HuH-7 (cell line): ENCODE measurements at regions not wholly inside any gene's neighbourhood (a gene's known extent, or its start where the extent isn't known, plus 50 kb on each side); places are given as distances from the start of the nearest gene placed in this dataset.

Experiments used
- DNase-seq: peaks from one replicate; pipeline ENCODE4 v3.0.0; 2011; ENCODE audit warnings: low spot score

DNA sequence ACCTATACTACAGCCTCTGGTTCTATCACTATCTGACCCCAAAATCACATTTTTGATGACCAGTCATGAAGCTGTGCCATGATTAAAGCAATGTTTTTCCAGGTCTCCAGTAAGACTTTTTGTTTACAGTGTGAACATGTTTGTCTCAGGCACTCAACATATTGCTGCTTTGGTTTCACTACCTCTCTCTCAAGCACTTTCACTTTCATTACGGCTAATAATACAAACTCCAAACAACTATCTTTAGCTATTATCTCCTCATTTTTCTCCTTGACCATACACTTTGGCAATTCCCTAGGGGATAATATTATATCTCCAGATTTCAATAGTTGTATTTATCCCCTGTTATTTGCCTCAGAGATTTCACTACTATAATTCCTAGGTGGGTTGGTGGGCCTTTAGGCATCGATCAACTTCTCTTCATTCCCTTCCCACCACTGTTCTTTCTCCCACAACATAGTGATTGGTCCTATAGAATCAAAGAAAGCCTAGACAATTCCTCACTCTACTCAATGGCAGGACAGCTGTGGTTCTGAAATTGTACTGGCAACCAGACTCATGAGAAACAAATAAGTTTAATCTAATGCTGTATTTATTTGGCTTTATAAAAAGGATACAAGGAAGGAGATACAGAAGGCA lies 261.4 kb upstream of the ZWINT start:
- no peak for DNase-seq

DNA sequence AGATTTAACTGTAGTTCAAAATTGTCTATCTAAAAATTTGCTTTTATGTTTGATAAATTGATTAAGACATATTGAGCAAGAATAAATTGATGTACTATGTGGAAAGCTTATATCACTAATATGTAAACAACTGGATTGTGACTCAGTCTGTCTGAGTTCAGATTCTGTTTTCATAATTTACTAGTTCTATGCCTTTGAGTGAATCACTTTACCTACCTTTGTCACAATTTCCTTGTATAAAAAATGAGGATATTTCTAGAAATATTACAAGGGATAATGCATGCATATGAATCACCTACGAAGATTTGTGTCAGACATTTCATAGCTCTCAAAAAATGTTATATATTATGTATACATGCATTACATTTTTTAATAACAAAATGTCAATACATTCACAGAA lies 245.1 kb upstream of the ZWINT start:
- no peak for DNase-seq

DNA sequence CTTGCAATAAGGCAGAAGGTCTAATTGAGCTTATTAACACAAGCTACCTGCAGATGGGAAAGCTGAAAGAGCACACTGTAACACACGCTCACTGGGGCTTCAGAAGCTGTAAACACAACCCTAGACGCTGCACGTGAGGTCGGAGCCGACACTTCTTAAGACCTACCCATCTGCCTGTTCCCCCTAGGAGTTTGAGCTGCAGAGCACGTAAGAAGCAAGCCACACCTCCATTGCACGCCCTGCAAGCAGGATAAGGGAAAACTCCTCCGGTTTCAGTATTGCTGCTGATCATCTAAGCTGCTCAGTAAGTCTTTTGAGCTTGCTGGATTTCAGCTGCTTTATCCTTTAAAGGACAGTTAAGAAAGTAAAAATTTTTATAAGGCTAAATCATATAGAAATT lies 244.0 kb upstream of the ZWINT start:
- DNase-seq, result no peak

DNA sequence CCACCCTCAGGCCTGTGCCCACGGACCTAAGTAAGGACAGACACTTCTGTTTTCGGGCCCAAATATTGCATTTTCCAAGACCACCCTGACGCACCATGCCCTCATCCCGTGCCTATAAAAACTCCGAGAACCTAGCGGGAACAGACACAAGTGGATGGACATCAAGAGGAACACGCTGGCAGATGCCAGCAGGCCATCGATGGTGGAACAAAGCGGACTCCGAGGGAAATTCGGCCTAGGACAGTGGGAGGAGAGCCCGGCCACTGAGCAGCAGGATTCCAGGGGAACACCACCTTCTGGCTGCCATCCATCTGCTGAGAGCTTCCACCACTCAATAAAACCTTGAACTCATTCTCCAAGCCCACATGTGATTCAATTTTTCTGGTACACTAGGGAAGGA lies 243.6 kb upstream of the ZWINT start:
- DNase-seq, result no peak

DNA sequence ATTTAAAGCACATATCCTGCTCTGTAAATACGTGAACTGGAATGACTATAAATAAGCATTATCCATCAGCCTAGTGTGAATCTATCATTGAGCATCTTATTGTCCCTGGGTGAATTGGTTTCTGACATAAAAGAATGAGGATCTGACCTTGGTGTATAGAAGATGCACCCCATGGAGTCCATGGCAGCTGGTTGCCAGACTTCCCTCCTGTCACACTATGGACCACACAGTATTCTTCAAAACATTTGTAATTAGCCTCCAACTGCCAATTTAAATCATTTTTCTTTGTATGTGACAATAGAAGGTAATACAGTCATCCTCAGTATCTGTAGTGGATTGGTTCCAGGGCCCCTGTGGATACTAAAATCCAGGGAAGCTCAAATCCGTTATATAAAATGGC lies 238.1 kb upstream of the ZWINT start:
- DNase-seq, result no peak

DNA sequence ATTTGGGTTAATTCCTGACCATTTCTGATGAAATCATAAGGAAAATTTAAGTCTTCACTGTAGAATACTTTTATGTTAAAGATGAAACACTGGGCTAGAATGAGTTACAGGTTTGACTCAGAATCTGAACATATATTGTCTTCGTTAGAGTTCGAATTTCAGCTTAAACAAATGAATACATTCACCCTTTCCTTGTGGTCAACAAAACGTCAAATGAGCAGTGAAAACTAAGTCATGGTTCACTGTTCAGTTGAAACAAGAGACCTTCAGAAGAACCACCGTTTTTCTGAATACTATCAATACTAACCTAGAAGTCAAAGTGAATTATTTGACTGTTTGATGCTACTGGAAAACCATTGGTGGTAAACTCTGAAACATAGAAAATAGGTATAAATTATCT lies 235.2 kb upstream of the ZWINT start:
- no peak for DNase-seq

DNA sequence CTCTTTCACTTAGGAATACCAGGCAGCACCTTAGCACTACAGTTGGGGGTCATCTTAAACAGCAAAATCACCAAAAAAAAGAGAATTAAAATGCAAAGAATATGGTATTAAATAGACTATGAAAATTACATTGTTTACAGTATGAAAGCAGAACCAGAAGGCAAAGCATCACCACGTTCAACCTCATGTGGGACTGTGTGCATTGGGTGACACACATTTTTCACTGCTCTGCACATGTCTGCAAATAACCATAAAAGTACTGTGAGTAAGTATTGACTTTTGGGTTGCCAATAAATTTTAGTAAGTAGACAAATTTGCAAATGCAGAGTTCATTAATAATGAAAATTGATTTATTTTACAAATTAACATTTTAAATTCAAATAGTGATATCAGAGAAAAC lies 232.1 kb upstream of the ZWINT start:
- no peak for DNase-seq

DNA sequence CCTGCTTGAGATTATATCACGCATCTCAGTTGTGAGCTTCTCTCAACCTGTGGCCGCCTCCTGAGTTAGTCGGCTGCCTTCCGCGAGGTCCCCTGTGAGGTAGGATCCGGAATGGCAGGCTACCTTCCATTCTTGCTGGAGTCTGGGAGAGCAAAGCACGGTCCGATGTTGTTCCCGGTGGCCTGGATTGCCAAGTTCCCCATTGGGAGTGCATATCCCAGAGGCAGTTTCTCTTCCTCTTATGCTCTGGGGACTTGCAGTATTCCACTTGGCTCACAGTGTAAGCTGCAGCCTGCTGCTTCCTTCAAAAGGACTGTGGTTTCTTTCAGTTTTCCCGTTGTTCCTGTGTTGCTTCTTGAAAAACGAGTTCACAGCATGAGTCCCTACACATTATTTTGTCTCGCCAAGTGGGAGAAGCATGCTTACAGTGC lies 225.4 kb upstream of the ZWINT start:
- DNase-seq, result no peak

DNA sequence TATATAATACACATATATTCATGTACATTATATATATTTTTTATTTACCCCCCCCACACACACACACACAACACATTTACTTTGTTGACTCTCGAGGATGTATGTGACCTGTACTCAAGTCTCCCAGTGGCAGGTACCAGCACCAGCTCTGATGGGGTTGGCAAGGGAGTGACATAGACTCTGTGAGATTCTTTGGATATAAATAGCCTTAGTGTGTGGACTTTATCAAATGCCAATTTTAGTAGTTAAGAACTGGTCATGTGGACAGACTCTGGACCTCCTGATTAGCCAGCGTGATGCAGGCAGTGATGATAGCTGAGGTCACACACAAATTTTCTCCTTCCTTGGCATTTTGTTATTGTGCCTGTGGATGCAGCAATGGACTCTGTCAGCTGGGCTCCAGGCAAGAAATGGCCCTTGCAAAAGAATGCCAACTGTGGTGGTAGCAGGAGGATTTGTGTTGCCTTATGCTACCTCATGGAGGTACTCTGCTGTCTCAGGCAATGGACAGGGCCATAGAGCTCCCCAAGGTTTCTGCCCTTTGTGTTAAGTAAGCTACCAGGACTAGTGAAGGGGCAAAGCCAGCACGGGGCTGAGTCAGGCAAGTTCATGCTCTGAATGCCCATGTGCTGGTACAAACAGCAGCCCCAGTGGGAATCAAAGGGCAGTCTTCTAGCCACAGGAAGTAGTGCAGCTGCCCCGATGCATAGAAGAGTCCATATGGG lies 224.6 kb upstream of the ZWINT start:
- no peak for DNase-seq

DNA sequence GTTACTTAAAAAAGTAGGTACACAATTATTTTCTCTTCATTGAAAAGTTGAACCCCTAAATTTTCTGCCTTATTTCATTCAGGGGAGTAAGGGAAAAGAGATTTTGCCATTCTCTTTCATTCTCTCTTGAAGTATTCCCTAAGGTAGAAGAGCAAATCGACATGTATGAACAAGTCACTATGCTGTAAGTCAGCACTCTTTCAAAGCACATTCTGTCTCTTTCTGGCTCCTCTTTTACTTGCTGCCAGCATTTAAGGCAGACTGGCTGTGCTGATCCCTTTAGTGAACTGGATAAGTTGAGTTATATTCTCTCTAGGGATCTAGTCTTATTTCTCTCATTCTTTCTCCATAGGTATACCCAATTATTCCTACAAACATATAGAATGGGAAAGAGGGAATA lies 222.3 kb upstream of the ZWINT start:
- no peak for DNase-seq

DNA sequence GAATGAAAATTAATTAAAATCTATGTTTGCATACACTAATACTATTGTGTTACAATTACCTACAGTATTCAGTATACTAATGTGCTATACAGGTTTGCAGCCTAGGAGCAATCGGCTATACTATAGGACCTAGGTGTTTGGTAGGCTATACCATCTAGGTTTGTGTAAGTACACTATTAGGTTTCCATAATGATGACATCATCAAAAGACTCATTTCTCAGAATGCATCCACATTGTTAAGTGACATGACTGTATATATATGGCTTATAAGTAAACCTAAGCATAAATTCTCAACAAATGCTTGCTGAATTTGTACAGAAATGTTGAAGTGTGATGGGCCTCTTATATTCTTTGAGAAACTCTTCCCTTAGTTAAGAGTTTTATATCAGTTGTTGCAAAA lies 206.5 kb upstream of the ZWINT start:
- no peak for DNase-seq

DNA sequence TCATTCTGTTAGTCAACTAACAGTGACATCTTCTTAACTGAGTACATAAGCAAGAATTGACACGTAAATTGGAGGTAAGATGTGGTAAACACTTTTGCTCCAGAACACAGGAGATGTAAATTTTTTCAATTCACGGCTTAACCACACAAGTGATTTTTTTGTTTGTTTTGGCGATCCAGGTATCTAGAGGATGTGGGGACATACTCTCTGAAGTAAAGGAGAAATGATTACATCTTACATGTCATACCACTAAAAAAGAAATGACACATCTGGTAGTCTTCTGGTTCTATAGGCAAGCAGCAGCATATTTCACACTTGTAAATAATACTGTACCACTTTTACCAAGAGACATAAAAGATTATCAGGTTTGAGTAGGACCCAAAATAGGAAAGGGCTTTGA lies 200.3 kb upstream of the ZWINT start:
- no peak for DNase-seq

DNA sequence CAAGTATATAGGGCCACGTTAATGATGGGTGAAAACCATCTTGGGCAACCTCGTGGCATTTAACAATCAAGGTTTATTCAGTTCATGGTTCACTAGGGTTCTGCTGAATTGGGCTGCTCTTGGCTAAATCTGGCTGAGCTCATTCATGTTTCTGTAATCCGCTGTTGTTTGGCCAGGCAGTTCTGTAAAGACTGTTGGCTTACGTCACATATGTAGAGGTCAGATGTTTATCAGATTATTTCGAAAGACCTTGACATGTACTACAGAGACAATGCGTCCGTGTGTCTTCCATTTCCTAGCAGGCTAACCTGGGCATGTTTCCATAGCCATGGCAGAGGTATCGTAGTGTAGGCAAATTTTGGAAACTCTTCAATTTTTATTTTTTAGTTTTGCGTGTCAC lies 190.0 kb upstream of the ZWINT start:
- DNase-seq, result peak; percentile 0

DNA sequence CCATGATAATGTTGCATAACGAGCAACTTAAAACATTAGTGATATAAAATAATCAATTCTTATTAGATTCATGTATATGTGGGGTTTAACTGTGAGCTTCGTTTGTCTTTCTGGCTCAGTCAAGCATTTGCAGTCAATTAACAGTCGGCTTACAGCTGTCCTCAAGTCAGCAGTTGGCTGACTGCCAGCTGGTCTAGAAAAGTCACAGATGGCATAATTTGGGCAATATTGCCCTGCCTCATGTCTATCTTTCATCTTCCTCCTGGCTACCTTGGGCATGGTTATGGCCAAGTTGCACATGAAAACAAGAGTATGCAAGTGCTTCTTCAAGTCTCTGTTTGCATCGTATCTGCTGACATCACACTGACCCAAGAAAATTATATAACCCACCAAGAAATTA lies 186.1 kb upstream of the ZWINT start:
- no peak for DNase-seq

DNA sequence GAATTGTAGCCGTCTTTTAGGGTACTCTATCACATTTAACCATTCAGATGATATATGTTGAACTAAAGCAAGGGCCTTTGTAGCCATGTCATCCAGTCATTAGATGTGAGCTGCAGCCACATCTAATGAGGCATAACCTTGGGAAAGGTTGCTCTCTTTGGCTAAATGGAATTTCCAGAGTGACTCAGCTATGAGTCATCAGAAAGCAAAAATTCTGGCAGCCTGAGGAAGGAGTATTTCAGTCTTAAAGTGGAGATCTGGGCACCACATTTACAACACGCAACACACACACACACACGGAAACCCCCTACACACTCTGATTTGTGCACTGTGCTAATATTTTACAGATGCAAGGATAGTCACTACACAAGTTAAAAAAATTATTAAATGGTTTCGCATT lies 176.9 kb upstream of the ZWINT start:
- no peak for DNase-seq

DNA sequence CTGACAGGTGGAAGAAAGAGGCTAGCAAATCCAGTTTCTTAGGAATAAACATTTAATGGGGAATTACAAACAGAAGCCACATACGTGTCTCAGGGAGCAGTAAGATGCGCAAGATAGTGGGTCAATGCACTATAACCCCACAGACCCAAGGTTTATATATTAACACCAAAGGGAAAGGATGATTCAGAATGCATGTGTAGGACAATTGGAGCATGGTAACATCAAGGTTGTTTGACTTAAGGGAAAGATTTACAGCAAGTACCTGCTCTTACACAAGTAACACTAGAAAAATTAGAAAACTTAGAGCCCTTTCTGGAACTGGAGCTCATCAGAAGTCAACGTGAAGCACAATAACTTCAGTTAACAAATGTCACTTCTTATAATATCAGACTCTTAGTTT lies 161.1 kb upstream of the ZWINT start:
- DNase-seq, result no peak

DNA sequence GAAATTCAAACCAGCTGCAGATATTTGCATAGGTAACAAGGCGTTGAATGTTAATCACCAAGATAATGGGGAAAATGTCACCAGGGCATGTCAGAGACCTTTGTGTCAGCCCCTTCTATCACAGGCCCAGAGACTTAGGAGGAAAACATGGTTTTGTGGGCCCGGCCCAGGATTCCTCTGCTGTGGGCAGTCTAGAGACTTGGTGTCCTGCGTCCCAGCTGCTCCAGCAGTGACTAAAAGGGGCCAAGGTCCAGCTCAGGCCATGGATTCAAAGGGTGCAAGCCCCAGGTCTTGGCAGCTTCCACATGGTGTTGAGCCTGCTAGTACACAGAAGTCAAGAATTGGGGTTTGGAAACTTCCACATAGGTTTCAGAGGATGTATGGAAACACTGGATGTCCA lies 147.5 kb upstream of the ZWINT start:
- no peak for DNase-seq

DNA sequence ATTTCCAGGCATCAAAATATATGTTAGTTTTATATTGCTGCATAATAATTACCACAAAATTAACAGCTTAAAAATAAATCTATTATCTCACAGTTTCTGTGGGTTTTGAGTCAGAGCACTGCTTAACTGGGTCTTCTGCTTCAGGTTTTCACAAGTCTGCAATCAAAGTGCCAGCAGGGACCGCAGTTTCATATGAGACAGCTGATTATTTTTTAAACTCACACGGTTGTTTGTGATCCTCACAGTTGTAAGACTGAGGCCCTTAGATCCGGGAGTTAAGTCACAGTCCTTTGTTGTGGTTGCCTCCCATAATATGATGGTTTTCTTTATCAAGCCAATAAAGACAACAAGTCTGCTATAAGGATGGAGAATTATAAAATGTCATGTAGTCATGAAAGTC lies 146.0 kb upstream of the ZWINT start:
- DNase-seq, result no peak

DNA sequence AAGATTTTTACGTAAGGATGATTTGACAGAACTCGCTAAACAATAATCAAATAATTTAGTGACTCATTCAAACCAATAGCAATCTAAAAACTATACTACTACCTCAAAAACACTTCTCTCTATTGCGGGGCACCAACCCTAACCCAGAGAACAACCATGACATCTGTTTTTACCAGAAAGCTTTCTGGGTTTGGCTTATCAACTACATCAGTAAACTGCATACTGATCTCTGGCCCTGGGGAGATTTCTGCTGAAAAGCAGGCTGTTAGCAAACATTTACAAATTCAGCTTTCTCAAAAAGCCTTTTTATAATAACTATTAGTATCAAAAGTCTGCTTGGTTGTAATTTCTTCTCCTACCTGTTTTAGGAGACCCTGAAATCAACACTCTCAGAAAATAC lies 144.5 kb upstream of the ZWINT start:
- DNase-seq, result no peak

DNA sequence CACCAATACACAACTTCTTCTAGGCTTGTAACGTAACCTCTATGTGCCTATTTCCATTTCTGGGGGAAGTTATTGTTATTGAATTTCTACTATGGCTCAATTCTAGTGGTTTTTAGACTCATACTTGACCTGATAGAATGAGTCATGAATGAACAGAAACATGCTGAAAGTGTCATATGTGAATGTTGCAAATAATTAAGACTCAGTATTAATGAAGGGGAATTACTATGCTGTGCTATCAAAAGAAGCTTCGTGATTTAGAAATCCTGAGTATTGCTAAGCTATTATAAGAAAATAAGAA lies 135.1 kb upstream of the ZWINT start:
- no peak for DNase-seq

DNA sequence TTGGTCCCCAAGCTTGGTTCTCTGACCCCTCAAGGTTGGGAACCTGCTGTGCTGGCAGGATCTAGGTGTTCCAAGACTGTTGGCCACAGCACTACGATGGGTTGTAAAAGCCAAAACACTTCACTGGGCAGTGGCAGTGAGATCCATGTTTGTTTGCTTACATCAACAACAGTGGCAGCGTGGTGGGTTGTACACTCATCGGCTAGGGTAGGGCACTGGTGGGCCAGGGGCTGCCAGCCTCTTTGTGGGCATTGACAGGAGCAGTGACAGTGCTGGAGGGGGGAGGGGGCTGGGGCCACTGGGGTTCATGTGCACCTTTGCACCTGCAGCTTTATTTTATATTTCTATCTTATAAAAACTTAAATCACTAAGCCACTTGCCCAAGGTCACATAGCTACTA lies 126.7 kb upstream of the ZWINT start:
- DNase-seq, result no peak

DNA sequence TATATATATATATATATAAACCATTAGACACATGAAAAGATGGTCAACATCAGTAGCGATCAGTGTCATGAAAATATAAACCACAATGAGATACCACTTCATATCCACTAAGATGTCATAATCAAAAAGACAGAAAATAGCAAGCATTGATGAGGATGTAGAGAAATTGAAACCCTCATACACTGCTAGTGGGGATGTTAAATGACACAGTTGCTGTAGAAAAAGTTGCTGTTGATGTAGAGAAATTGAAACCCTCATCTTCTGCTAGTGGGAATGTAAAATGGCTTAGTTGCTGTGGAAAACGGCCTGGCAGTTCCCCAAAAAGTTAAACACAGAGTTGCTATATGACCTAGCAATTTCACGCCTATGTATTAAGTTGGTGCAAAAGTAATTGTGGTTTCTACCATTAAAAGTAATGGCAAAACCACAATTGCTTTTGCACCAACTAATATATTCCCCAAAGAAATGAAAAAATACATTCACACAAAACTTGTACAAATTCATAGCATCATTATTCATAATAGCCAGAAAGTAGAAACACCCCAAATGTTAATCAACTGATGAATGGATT lies 120.5 kb upstream of the ZWINT start:
- DNase-seq, result no peak

DNA sequence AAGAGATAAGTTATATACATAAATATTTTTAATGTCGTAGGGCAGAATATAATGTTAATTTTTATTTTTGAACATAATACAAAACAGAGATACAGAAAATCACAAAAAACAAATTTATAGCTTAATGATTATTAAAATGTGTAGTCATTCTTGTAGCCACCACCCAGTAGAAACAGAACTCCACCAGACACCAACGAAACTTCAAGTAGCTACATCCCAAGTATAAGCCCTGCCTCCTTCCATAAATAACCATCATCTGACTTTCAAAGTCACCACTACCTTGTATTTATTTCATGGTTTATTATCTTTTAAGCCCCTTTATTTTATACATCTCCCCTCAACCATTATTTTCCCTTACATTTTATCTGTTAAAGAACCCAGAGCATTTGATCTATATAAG lies 111.9 kb upstream of the ZWINT start:
- no peak for DNase-seq

DNA sequence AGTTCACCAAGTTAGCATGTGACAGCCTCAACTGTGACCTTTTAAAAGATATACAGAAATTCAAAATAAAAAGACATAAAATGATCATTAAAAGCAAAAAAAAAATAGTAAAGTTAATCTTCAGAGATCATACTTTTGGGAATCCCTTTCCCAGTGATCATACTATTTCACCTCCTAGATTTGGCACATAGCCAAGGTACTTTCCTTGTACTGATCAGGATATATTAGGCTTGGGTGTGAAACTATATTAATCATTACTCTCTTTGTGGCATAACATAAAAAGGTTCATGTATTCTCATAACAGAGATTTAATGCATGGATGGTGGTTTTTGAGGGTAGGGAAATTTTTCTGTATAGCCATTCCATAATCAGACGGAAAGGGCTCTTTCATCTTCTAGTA lies 109.6 kb upstream of the ZWINT start:
- no peak for DNase-seq
